GM19025 (cell line): ENCODE measurements at regions not wholly inside any gene's neighbourhood (a gene's known extent, or its start where the extent isn't known, plus 50 kb on each side); places are given as distances from the start of the nearest gene placed in this dataset.
"Not testable (repeated sequence)": the region's sequence is repeated elsewhere in the genome, so short reads cannot be mapped to it uniquely, and the experiment has no call there.

ENCODE experiments used
- ATAC-seq: cut with Tn5 transposase; IDR thresholded peaks from one replicate; pipeline ENCODE4 v1.9.1; 2021; ENCODE audit warnings: mild to moderate bottlenecking, low read depth, moderate library complexity; ENCODE audit not compliant: unreplicated experiment

- ATAC-seq, result no peak
These were observed 762.2 kb downstream of the EFNB2 start for GRCh38 chr13:105773241-105773640.

- no peak for ATAC-seq
These were observed 771.0 kb downstream of the EFNB2 start for GRCh38 chr13:105764486-105764885.

GRCh38 chr13:105763851-105764250 is 771.6 kb downstream of the EFNB2 start:
- ATAC-seq, result no peak

GRCh38 chr13:105762096-105762495 is 773.4 kb downstream of the EFNB2 start:
- no peak for ATAC-seq

DNA sequence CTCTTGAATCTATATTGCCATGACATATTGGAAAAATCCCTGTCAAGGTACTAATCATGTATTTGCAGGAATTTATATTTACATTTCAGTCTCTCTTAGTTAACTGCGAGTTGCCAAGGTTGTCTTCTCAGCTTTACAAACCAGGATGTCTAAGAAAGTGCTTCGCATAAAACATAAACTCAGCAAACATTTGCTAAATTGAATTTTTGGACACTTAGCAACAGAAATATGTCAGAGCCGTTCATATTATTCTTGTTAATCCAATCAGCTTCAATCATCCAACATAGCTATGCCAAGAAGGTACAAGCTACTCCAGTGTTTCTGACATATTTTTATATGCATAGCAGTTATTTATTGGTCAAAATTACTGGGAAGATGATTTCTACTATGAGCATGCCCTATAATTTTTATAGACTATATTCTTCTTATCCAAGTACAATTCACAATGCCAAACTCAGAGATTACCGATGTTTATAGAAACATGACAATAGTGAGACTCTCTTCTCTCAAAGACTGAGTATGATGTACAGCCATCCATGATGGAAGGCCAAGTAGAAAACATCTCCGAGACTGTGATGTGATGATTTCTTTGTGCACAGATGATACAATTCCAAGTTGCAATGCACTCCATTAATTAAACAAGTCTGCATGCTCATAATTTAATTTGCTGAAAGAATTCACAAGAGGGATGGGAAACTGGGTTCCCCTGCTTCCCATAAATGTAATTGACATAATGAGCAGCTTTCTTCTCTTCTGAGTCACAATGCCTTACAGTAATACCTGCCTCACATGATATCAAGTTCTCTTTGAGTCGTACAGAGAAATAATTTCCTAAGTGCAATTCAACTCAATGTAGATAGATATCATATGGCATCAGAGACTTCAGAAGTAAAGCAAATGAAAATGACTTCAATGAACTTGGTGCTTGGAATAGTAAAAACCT is 776.3 kb downstream of the EFNB2 start:
- ATAC-seq, result no peak

GRCh38 chr13:105740739-105741138 is 794.7 kb downstream of the EFNB2 start:
- ATAC-seq, result no peak

- ATAC-seq, result no peak
These were observed 797.8 kb downstream of the EFNB2 start for GRCh38 chr13:105737688-105738087.

DNA sequence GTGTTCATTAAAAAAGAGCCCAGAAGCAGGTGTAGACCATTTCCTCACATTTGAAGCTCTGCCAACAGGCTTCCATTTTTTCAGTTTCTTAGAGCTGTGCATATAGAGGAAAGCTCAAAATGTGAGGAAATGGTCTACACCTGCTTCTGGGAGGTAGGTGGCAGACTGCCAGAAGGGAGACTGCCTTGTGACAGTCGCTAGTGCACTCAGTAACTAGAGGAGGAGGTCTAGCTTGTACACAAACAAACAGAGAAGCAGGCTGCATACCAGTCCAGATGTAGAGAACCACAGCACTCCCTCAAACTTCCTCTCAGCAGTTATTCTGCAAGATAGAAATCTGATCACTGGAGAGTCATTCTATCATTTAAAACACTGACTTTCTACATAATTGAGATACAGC is 800.2 kb downstream of the EFNB2 start:
- ATAC-seq, result no peak

- ATAC-seq, result no peak
These were observed 802.5 kb downstream of the EFNB2 start for GRCh38 chr13:105732806-105733529.

DNA sequence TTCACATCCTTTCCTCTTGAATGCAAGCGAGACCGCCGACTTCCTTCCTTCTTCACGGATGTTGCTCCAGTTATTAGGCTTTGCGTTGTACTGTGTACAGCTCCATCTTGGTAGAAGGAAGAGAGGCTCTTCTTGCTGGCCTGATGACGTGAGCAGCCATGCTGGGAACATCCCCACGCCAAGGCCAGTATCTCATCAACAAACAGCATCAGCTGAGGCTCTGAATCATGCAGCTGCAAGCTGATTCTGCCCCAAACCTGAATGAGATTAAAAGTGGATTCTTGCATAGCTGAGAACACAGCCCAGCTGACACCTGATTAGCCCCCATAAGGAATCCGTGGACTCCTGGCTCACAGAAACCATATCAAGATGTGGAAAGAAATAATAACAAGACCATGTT is 809.6 kb downstream of the EFNB2 start:
- ATAC-seq, result no peak

GRCh38 chr13:105721016-105721415 is 814.4 kb downstream of the EFNB2 start:
- ATAC-seq, result no peak

DNA sequence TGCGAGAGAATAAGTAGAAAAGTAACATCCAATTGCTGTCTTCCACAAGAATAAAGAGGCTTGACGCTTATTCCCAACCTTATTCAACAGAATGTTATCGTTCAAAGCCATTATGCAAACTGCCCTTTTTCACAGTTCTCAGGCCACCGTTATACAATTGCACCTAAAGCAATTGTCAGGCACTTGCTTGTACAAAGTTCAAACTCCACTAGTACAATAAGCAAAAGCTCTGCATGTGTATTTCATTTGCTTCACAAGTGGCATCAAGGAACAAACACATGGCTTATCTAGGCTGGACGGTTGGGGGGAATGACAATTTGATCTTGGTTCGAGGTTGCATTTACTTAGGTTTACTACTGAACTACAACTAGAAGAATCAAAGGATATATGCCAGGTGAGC is 815.6 kb downstream of the EFNB2 start:
- ATAC-seq, result no peak

- no peak for ATAC-seq
These were observed 826.3 kb downstream of the EFNB2 start for GRCh38 chr13:105709181-105709580.

DNA sequence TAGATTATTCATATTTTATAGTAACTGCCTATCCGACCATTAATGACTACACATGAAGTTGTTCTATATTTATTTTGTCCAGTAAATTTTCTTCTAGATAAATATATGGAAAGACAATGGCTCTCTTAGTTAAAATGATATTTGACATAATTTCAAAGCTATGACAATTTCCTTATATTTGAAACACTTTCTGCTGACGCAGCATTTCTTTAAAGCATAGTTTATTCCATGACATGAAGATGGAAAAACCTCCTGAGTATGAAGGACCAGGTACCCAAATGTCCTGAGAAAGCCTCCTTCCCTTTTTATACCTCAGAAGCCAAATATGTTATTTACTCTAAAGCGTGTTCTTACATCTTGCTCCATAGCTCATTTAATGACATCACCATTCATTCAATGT is 831.6 kb downstream of the EFNB2 start:
- ATAC-seq, result no peak

- no peak for ATAC-seq
These were observed 833.0 kb downstream of the EFNB2 start for GRCh38 chr13:105702441-105702840.

DNA sequence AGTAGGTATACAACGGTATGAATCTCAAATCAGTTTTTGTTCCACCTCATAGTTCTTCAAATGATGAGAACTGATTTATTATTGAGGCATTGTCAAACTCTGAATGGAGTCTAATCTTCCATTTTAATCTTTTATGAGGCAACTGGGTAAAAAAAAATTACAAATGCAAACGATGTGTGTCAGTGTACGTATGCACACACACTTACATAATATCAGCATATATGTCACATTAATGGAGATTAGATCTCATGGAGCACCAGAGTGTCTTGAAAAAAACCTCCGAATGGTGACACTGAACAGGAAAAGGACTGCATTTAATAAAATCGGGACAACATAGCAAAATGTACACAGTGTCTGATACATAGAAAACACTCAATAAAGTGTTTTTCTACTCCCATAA is 842.7 kb downstream of the EFNB2 start:
- no peak for ATAC-seq

- ATAC-seq, result no peak
These were observed 851.2 kb downstream of the EFNB2 start for GRCh38 chr13:105684216-105684615.

DNA sequence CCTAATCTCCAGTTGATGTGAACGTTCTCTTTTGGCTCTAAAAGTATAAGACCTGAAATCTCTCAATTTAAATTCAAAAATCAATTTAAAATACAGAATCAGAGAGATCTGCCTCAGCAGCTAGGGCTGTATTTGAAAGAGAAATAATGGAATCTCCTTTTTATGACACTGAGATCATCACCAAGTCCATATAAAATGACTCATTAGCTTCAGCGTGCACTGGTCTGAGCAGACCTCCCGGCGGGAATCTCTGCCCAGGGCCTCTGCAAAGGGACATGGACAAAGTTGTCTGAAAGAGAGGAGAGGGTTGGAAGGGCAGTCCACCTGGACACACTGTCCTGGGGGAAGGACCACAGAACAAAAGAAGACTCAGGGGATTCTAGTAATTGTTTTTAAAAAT is 855.6 kb downstream of the EFNB2 start:
- no peak for ATAC-seq

DNA sequence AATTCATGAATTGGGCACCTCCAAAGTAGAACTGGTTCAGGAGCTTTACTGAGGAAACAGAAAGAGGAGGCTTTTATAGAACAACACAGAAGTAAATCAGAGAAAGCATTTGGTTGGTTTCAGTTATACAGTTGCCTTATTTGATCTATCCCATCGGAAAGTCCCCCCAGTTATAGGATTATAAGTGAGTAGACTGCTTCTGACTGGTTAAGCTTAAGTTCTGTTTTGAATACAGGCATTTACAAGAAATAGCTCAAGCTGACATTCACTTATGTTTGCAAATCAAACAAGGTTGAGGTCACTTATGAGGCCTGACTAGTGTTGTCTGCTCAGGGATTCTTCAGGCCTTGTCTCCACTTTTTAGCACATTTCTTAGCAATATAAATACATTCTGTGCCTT is 857.4 kb downstream of the EFNB2 start:
- no peak for ATAC-seq

DNA sequence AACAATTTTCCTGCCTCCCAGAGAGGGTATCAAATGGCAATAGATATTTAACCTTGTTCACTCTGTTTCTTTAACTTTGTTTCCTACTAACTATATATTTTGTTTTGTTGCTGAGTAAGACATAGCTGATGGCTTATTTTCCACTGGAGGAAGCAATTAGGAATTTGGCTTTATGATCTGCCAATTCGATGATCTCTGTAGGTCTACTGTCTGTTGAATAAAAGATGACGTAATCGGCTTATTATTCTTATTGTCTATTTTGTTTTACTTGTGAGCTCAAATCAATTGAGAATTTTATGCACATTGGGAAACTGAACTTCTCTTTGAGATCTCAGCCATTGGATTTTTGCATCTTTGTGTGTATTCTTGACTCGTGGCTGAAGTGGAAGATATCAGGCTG is 862.6 kb downstream of the EFNB2 start:
- ATAC-seq, result no peak

DNA sequence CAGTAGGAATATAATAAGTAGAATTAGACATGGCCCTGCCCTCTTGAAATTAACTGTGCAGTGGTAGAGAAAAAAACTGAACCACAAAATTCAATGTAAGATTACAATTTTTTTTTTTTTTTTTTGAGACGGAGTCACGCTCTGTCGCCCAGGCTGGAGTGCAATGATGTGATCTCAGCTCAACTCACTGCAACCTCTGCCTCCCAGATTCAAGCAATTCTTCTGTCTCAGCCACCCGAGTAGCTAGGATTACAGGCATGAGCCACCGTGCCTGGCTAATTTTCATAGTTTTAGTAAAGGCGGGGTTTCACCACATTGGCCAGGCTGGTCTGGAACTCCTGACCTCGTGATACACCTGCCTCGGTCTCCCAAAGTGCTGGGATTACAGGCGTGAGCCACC is 864.3 kb downstream of the EFNB2 start:
- not testable (repeated sequence) for ATAC-seq
